ENCODE measurements at regions not wholly inside any gene's neighbourhood (a gene's known extent, or its start where the extent isn't known, plus 50 kb on each side); places are given as distances from the start of the nearest gene placed in this dataset.

- no peak for TF ChIP-seq EZH2 (IDR thresholded peaks at IDR 0.05; ENCODE audit: insufficient read depth, poor library complexity, severe bottlenecking)
- TF ChIP-seq EZH2phosphoT487 (IDR thresholded peaks at IDR 0.05; ENCODE audit: insufficient read depth, low read depth): no peak
These were observed 123.0 kb upstream of the MAMLD1 start for GRCh38 chrX:150239946-150240642.
